IPS-NIHi11 (cell line): ENCODE measurements at regions not wholly inside any gene's neighbourhood (a gene's known extent, or its start where the extent isn't known, plus 50 kb on each side); places are given as distances from the start of the nearest gene placed in this dataset.

Experiments used
- DNase-seq: peaks from one replicate; pipeline ENCODE4 v3.0.0; 2012; ENCODE audit warnings: mixed read lengths, low spot score

- no peak for DNase-seq
These were observed 186.9 kb upstream of the TNRC6C start for GRCh38 chr17:77771587-77771986.

- DNase-seq = no peak
These were observed 186.5 kb upstream of the TNRC6C start for GRCh38 chr17:77771998-77772397.

- DNase-seq = peak; percentile 92
These were observed 186.0 kb upstream of the TNRC6C start for GRCh38 chr17:77772461-77772897.

GRCh38 chr17:77772899-77773358, 185.6 kb upstream of the TNRC6C start:
- DNase-seq = no peak

- DNase-seq = no peak
These were observed 184.3 kb upstream of the TNRC6C start for GRCh38 chr17:77774182-77774581.

GRCh38 chr17:77778636-77779489, 179.6 kb upstream of the TNRC6C start:
- no peak for DNase-seq

- DNase-seq = no peak
These were observed 178.6 kb upstream of the TNRC6C start for GRCh38 chr17:77779711-77780539.

GRCh38 chr17:77781536-77781935, 177.0 kb upstream of the TNRC6C start:
- peak; percentile 55 for DNase-seq

- DNase-seq = no peak
These were observed 176.3 kb upstream of the TNRC6C start for GRCh38 chr17:77782201-77782600.

GRCh38 chr17:77782611-77783010, 175.9 kb upstream of the TNRC6C start:
- no peak for DNase-seq

GRCh38 chr17:77783991-77784820, 174.3 kb upstream of the TNRC6C start:
- DNase-seq = no peak

GRCh38 chr17:77785312-77785905, 173.1 kb upstream of the TNRC6C start:
- DNase-seq = no peak

GRCh38 chr17:77786090-77786489, 172.4 kb upstream of the TNRC6C start:
- DNase-seq = no peak

GRCh38 chr17:77786740-77787505, 171.6 kb upstream of the TNRC6C start:
- DNase-seq = peak; percentile 47

- DNase-seq = peak; percentile 76
These were observed 168.2 kb upstream of the TNRC6C start for GRCh38 chr17:77790143-77790829.

GRCh38 chr17:77792626-77793025, 165.9 kb upstream of the TNRC6C start:
- no peak for DNase-seq

GRCh38 chr17:77793146-77793970, 165.1 kb upstream of the TNRC6C start:
- no peak for DNase-seq

GRCh38 chr17:77793971-77794235, 164.6 kb upstream of the TNRC6C start:
- no peak for DNase-seq

- no peak for DNase-seq
These were observed 163.7 kb upstream of the TNRC6C start for GRCh38 chr17:77794846-77795245.

- DNase-seq = no peak
These were observed 162.8 kb upstream of the TNRC6C start for GRCh38 chr17:77795685-77796084.
